Coronary artery (tissue), 2 donors: ENCODE measurements at regions not wholly inside any gene's neighbourhood (a gene's known extent, or its start where the extent isn't known, plus 50 kb on each side); places are given as distances from the start of the nearest gene placed in this dataset.

ENCODE experiments used
- DNase-seq: peaks from one replicate; pipeline ENCODE4 v3.0.0-alpha.2; 2017; ENCODE audit warnings: low spot score
- H3K27ac ChIP-seq, 2 donors: fragments of 200-600 bp; sonication (generic); one replicate each; pipeline ENCODE4 v1.5.1; 2016 to 2019
- H3K4me3 ChIP-seq: fragments of 200-600 bp; sonication (generic); 2 replicates; pipeline ENCODE4 v1.5.1; 2016; ENCODE audit warnings: mild to moderate bottlenecking, moderate library complexity
- TF ChIP-seq, protein P1 (sequence below): fragments of 200-600 bp; sonication (generic); IDR thresholded peaks from one replicate; pipeline ENCODE4 v1.5.1; 2019; ENCODE audit warnings: antibody characterized with exemption

GRCh38 chr5:64050296-64050695 lies 88.1 kb upstream of the HTR1A start:
- TF ChIP-seq, protein P1, sequence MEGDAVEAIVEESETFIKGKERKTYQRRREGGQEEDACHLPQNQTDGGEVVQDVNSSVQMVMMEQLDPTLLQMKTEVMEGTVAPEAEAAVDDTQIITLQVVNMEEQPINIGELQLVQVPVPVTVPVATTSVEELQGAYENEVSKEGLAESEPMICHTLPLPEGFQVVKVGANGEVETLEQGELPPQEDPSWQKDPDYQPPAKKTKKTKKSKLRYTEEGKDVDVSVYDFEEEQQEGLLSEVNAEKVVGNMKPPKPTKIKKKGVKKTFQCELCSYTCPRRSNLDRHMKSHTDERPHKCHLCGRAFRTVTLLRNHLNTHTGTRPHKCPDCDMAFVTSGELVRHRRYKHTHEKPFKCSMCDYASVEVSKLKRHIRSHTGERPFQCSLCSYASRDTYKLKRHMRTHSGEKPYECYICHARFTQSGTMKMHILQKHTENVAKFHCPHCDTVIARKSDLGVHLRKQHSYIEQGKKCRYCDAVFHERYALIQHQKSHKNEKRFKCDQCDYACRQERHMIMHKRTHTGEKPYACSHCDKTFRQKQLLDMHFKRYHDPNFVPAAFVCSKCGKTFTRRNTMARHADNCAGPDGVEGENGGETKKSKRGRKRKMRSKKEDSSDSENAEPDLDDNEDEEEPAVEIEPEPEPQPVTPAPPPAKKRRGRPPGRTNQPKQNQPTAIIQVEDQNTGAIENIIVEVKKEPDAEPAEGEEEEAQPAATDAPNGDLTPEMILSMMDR, result no peak
- DNase-seq, result no peak
- H3K27ac ChIP-seq, result no peak overlapping the region
- no peak overlapping the region for H3K4me3 ChIP-seq

- Histone ChIP-seq H3K27ac (no peak overlapping the region), H3K4me3 (no peak overlapping the region)
- DNase-seq, result no peak
- TF ChIP-seq, protein P1, result no peak
These were observed 78.2 kb upstream of the HTR1A start for GRCh38 chr5:64040490-64040889.

GRCh38 chr5:64026493-64026892 lies 64.2 kb upstream of the HTR1A start:
- DNase-seq, result no peak
- TF ChIP-seq, protein P1, result no peak
- H3K27ac ChIP-seq, result no peak overlapping the region
- H3K4me3 ChIP-seq, result no peak overlapping the region

DNA sequence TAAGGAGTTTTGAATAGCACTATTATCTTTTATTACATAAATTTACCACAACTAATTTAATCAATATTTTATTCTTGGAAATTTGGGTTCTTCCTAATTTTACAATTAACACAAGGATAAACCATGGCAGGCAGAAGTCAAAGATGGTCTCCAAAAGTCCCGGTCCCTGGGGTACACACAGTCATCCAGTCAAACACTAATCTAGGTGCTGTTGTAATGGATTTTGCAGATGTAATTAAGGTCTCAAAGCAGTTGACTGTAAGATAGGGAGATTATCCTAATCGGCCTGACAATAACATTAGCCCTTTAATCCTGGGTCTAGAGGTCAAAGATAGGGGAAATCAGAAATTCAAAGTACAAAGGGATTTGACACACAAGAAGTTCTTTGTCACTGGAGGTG lies 57.5 kb upstream of the HTR1A start:
- Histone ChIP-seq H3K27ac (no peak overlapping the region), H3K4me3 (no peak overlapping the region)
- TF ChIP-seq, protein P1, result no peak
- no peak for DNase-seq

GRCh38 chr5:64018966-64019365 lies 56.7 kb upstream of the HTR1A start:
- Histone ChIP-seq H3K4me3 (no peak overlapping the region), H3K27ac (no peak overlapping the region)

DNA sequence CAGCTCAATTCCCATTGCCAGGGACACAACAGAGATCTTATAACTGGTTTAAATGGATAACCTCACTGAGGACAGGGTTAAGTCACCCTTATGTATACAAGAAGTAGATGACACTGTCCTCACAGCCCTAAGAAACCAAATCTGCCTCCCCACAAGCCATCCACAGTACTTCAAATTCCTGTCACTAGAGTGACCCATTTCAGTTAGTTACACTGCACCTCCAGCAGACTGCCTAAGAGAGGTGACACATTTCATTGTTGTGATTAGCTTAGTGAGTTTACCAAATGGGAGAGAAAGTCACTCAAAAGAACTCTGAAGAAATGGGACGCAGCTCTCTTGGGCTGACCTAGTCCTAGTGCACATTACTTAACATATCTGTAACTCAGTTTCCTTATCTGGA lies 53.6 kb upstream of the HTR1A start:
- DNase-seq, result no peak
- no peak overlapping the region for H3K4me3 ChIP-seq
- TF ChIP-seq, protein P1, result no peak
- no peak overlapping the region for H3K27ac ChIP-seq

More at GRCh38 chr5:64018966-64019365, 56.7 kb upstream of the HTR1A start:
- TF ChIP-seq, protein P1, result no peak
- no peak for DNase-seq
